CMK (cell line): ENCODE measurements at regions not wholly inside any gene's neighbourhood (a gene's known extent, or its start where the extent isn't known, plus 50 kb on each side); places are given as distances from the start of the nearest gene placed in this dataset.
"Not testable (repeated sequence)": the region's sequence is repeated elsewhere in the genome, so short reads cannot be mapped to it uniquely, and the experiment has no call there.

Experiments used
- DNase-seq: peaks from one replicate; pipeline ENCODE4 v3.0.0-alpha.2; 2010; ENCODE audit warnings: low read depth

DNA sequence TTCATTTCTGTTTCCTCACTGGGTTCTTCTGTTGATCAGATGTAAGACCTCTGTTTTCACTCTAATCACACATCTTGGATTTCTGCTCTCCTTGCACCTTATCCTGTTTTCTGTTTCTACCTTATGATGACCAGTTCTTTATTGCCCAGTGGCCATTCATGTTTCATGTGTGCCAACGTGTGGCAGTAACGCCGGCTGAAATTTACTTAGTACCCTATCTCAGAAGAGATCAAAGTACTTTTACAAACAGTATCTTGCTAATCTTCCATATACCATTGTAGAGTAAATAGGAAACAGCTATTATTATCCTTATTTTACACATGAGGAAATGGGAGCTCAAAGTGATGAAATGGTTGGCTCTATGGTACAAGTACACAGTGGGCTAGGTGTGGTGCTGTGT, 74.0 kb downstream of the GATA3 start:
- DNase-seq = no peak

GRCh38 chr10:8129438-8129837, 75.0 kb downstream of the GATA3 start:
- no peak for DNase-seq

DNA sequence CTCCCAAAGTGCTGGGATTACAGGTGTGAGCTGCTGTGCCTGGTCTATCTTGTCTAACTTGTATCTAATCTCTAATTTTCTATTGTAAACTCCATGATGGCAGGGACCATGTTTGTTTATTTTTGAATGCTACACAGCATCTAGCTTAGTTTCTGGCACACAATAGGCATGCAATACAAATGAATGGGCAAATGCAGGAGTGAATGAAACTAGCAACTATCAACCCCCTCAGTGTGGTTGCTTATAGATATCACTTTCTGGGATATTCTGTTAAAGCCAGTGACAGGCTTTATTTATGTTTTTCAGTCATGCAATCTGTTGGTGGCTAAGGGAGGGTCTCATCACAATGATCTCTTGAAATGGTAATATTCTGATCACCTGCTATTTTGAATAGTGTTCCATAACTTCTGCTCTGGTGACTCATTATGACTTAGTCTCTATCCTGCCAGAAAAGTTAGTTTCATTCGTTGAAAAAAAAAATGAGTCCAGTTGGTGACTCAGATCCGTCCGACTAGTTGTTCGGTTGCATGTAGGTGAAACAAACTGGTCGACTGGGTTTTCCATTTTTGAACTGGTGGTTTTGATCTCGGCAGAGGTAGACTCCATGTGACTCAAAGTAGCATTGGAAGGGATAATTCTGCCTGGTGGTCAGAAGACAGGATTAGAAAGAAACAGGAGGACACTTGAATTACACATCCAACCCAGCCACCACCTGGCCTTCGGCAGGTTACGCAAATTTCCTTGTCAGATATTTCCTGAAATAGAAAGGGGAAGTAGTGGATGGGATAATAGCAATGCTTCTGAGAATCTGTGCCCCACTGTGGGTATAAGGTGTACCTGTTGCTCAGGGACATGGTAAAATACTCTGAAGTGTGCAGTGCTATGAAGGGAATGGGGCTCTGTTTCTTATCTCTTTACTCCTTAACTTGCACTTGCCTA, 76.8 kb downstream of the GATA3 start:
- DNase-seq = no peak

GRCh38 chr10:8133146-8133545, 78.7 kb downstream of the GATA3 start:
- no peak for DNase-seq

- no peak for DNase-seq
Observed at GRCh38 chr10:8136736-8137135, 82.2 kb downstream of the GATA3 start.

DNA sequence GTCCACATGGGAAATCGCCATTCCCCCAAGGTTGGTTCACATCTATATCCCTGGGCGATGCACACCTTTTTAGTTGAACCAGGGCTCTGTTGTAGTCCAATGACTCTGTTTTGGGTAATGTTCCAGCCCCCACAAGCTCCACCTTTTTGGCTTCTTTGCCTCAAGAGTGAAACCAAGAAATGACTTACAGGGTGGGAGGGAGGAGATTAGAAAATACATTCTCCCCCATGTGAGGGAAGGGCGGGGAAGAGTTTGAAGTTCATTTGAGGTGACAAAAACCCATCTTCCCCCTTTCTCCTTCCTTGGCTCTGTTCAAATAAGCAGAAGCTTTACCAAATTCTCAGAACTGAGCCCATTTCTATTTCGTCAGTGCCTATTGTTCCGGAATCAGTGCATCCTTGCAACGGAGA, 82.8 kb downstream of the GATA3 start:
- DNase-seq = no peak

- no peak for DNase-seq
Observed at GRCh38 chr10:8137726-8138125, 83.2 kb downstream of the GATA3 start.

DNA sequence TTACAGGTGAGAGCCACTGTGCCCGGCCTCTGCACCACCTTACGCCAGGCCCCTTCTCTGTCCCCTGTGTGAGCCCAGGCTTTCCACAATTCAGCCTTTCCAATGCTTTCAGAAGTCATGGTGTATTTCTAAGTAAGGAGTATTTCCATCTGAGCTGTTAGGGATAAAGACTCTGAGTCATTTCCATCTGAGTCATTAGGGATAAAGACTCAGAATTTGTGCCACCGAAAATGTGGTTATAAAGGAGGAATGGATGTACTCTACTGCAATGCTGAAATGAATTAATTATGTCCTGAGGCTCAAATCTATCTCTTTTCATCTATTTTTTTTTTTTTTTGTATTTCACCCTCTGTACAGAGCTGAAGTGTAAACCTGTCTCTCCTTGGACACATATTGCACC, 84.0 kb downstream of the GATA3 start:
- DNase-seq = no peak

DNA sequence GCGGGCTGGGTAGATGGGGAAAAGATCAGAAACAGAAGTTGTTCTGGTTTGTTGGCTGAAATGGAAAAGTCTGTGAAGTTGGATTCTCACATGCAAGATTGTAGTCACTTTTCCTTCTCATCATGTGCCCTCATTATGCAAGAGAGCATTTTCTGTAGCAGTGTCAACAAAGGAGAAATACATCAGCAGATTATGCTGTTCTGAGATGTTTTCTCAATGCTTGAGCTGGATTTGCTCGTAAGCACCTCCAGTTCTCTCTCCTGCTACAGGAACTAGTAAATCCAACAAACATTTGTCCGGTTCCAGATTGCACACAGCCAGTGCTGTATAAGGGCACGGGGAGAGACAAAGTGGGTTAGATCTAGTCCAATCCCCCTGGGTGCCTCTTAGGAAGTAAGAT, 90.0 kb downstream of the GATA3 start:
- DNase-seq = no peak

DNA sequence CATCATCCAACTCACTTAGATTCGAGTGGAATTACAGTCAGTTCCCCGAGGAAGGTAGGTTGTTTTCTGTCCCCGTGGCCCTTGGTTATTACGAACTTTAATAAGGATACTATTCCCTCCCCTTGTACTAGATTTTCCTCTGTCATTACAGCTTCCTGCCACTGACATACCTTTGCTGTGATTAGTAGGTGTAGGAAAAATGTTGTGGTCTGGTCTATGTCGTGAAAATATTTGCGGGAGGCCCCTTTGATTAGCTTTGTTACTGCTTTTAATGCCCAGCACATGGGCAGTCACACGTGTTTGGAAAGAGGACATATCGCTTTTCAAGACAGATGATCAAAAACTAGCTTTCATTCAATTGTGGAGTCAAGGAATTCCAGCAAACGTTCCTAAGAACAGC, 92.2 kb downstream of the GATA3 start:
- DNase-seq = no peak

- no peak for DNase-seq
Observed at GRCh38 chr10:8149991-8150390, 95.5 kb downstream of the GATA3 start.

DNA sequence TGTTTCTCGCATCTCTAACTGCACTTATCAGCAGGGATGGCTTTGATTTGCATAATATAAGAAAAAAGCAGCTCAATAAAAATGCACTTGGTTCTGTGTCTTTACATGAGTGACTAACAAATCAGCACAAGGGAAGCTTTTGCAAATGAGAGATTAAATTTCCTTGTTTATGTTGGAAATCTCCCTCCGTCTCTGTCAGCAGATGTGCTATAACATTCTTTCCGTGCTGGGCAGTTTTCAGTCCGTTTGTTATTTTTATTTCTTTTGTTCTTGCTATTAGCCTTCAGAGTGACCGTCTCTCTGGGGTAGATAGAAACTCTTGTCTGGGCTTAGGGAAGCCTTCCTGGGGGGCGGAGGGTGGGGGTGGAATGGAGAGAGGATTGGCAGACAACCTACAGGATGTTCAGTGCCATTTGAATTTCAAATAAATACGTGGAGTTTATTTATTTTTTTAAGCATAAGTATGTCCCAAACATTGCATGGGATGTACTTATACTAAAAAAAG, 96.0 kb downstream of the GATA3 start:
- no peak for DNase-seq

DNA sequence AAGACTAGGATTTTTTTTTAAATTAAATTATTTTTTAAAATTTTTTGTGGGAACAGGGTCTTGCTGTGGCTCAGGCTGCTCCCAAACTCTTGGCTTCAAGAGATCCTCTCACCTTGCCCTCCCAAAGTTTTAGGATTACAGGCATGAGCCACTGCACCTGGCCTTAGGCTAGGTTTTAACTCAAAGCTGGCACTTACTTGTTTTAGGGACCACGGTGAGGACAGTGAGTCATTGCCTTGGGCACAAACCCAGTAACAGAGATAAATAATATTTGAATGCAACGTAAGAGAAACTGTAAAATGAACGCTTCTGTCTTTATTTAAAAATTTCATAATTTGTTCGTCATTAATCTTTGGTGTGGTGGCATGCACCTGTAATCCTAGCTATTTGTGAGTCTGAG, 96.6 kb downstream of the GATA3 start:
- no peak for DNase-seq

DNA sequence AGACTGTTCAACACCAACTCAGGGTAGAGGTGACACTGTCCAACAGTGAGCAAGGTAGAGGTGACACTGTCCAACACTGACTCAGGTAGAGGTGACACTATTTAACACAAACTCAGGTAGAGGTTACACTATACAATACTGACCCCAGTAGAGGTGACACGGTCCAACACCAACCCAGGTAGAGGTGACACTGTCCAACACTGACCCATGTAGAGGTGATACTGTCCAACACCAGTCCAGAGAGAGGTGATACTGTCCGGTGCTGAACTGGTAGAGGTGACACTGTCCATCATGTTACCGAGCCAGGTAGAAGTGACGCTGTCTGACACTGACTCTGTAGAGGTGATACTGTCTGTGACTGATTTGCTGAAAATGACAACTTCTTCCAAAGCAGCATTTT, 102.4 kb downstream of the GATA3 start:
- DNase-seq = no peak

- DNase-seq = no peak
Observed at GRCh38 chr10:8158193-8159071, 103.9 kb downstream of the GATA3 start.

DNA sequence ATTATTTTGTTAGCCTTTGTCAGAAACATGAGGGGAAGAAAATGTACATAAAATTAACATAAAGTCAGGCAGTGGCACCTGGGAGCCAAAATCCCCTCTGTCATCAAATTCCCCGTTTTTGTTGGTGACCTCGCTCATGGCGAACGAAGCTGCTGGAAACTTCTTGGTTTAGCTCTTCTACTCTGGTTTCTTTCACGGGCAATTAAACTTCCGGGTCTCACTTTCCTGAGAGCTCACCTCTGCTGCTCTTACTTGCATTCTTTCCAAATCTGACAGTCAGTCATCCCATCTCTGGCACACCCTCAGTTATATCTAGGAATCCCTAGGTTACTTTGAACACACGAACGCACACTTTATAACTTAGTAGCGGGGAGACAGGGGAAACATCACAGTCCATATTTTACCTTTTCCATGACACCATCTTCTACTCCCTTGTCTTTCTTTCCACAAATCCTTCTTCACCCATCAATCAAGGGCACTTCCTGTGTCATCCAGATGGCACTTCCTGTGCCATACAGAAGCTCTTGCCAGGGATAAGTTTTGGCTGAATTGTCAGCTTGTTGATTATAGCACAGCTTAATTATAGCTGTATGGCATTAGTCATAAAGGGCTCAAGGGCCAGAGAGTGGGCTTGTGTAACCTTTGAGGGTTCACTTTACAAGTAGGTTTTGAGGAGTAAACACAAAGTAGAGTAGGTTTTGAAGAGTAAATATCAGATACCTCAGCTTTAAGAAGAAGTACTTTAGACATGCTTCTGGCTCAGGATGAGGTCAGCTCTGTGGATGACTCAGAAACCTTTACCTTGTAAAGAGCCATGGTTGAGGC, 105.1 kb downstream of the GATA3 start:
- DNase-seq = no peak

DNA sequence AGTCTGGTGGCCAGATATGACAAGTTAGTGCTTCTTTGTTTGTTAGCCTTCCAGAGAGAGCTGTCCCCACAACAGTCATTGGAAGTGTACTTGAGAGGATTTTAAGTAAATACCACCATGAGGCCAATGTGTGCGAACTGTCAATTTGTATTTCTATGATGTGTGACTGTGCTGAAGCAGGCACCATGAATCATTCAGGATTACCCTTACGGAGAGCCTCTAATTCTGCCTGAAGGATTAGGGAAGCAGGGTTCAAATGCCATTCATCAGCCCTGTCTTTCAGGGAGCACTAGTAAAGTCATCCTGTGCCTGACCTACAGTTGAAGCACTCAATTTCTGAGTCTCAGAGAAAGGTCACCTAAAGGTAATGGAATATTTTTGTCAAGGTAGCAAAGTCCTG, 109.3 kb downstream of the GATA3 start:
- no peak for DNase-seq

GRCh38 chr10:8164640-8165039, 110.2 kb downstream of the GATA3 start:
- not testable (repeated sequence) for DNase-seq

DNA sequence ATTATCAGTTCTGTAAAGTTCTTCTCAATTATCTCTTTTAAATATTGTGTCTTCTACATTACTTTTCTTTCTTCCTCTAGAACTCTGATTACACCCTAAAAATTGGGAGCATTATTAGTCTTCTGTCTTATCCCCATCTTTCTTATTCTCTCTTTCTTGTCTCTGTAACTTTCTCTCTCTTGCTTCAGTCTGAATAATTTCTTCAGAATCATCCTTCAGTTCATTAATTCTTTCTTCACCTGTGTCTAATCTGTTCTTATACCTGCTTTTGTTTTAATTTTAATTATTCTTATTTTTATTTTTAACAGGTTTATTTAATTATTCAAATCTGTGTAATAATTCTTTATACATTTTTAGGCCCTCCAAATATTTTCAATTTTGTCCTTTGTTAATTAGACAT, 114.3 kb downstream of the GATA3 start:
- DNase-seq = no peak

- no peak for DNase-seq
Observed at GRCh38 chr10:8171008-8171407, 116.5 kb downstream of the GATA3 start.

DNA sequence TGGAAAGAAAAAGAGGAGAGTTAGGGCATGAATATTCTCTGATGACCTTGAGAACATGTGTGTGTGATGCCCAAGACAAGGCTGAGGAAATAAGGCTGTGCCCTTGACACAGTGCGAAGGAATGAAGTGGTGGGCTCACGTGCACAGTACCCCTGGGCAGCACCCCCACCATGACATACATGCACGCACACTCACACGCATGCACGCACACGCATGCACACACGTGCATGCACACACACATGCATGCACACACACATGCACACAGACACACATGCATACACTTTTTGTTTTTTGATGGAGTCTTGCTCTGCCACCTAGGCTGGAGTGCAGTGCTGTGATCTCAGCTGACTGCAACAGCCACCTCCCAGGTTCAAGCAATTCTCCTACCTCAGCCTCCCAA, 118.1 kb downstream of the GATA3 start:
- no peak for DNase-seq

DNA sequence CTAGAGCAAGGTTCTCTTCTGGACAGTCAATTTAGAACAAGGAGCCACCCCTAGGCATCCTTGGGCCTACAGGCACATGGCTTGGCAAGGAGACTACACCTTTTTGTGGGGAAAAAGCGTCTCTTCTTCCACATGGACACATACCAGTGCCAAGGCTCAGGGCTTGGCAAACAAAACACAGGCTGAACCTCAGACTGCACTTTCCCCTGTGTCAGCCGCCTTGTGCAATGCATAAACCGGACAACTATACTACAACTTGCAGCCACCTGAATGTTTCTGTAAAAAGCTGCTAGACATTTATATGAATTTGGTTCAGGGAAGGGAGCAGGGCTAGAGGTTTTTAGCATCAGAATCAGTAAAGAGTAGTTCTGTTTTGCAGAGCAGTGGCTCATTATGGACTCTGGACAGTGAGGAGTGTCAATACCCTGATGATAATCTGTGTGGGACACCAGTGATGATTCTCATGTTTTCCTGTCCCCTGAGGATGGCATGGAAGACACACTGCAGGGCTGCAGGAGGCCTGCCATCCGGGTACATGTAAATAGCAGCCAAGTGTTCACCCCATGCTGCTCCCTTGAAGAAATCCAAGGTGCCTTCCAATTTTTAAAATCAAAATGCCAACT, 118.9 kb downstream of the GATA3 start:
- DNase-seq = no peak
